ENCODE measurements at regions not wholly inside any gene's neighbourhood (a gene's known extent, or its start where the extent isn't known, plus 50 kb on each side); places are given as distances from the start of the nearest gene placed in this dataset.

GRCh38 chrY:21103885-21104284 is 348.0 kb downstream of the RPS4Y2 start:
- Histone ChIP-seq H3K27me3 (no peaks in the 10 kb centered on the region), H3K36me3 (no peaks in the 10 kb centered on the region), H3K4me3 (no peak overlapping the region), H3K9me3 (no peaks in the 10 kb centered on the region), H3K4me1 (no peaks in the 10 kb centered on the region), H3K27ac (no peak overlapping the region)
- DNase-seq, result no peak
- TF ChIP-seq POLR2A (IDR thresholded peaks at IDR 0.05) (no peak), POLR2AphosphoS5 (IDR thresholded peaks at IDR 0.05) (no peak), EP300 (IDR thresholded peaks at IDR 0.05; ENCODE audit: low read depth) (no peak), CTCF (IDR thresholded peaks at IDR 0.05) (no peak)
- WGBS, 2 donors (ENCODE audit: low coverage in 1 of 2), result no CpG with 5 or more reads among the region's 2 CpGs
- in situ Hi-C loops (cut with MboI; ENCODE audit: low pct_ligation_motif_present in 1 of 4, low pct_unique_long_range_greater_than_20kb in 1 of 4, low sequenced_read_pairs in 3 of 4), result no loop called here
- intact Hi-C loops (cut with DNase I; ENCODE audit: low total_unique reads), result no loop called here

GRCh38 chrY:21105529-21105928 is 349.6 kb downstream of the RPS4Y2 start:
- Histone ChIP-seq H3K27ac (no peak overlapping the region), H3K4me3 (no peak overlapping the region), H3K4me1 (no peaks in the 10 kb centered on the region), H3K27me3 (no peaks in the 10 kb centered on the region), H3K36me3 (no peaks in the 10 kb centered on the region), H3K9me3 (no peaks in the 10 kb centered on the region)
- WGBS, 2 donors (ENCODE audit: low coverage in 1 of 2), result 100% methylated on average over 1 of the region's 1 CpG; no CpG with 5 or more reads in 1 of the 2 donors
- in situ Hi-C loops (cut with MboI; ENCODE audit: low pct_ligation_motif_present in 1 of 4, low pct_unique_long_range_greater_than_20kb in 1 of 4, low sequenced_read_pairs in 3 of 4) (no loop called here), intact Hi-C loops (cut with DNase I; ENCODE audit: low total_unique reads) (no loop called here)
- no peak for TF ChIP-seq EP300 (IDR thresholded peaks at IDR 0.05; ENCODE audit: low read depth)
- no peak for TF ChIP-seq POLR2AphosphoS5 (IDR thresholded peaks at IDR 0.05)
- TF ChIP-seq POLR2A (IDR thresholded peaks at IDR 0.05), result no peak
- no peak for TF ChIP-seq CTCF (IDR thresholded peaks at IDR 0.05)
- no peak for DNase-seq

- Histone ChIP-seq H3K27me3 (no peaks in the 10 kb centered on the region), H3K36me3 (no peaks in the 10 kb centered on the region), H3K9me3 (no peaks in the 10 kb centered on the region), H3K4me1 (no peaks in the 10 kb centered on the region), H3K27ac (no peak overlapping the region), H3K4me3 (no peak overlapping the region)
- intact Hi-C loops (cut with DNase I; ENCODE audit: low total_unique reads) (no loop called here), in situ Hi-C loops (cut with MboI; ENCODE audit: low pct_ligation_motif_present in 1 of 4, low pct_unique_long_range_greater_than_20kb in 1 of 4, low sequenced_read_pairs in 3 of 4) (no loop called here)
- TF ChIP-seq CTCF (IDR thresholded peaks at IDR 0.05) (no peak), EP300 (IDR thresholded peaks at IDR 0.05; ENCODE audit: low read depth) (no peak), POLR2AphosphoS5 (IDR thresholded peaks at IDR 0.05) (no peak), POLR2A (IDR thresholded peaks at IDR 0.05) (no peak)
- WGBS, 2 donors (ENCODE audit: low coverage in 1 of 2), result no CpG with 5 or more reads among the region's 1 CpG
- no peak for DNase-seq
Observed at GRCh38 chrY:21111313-21111712, 355.4 kb downstream of the RPS4Y2 start.

- intact Hi-C loops (cut with DNase I; ENCODE audit: low total_unique reads), result no loop called here
- DNase-seq, result no peak
- H3K27me3 ChIP-seq, result no peaks in the 10 kb centered on the region
Observed at GRCh38 chrY:21121065-21121464, 365.2 kb downstream of the RPS4Y2 start.

More at GRCh38 chrY:21121065-21121464, 365.2 kb downstream of the RPS4Y2 start:
- TF ChIP-seq EP300 (IDR thresholded peaks at IDR 0.05; ENCODE audit: low read depth), result no peak
- TF ChIP-seq CTCF (IDR thresholded peaks at IDR 0.05), result no peak
- TF ChIP-seq POLR2A (IDR thresholded peaks at IDR 0.05), result no peak
- TF ChIP-seq POLR2AphosphoS5 (IDR thresholded peaks at IDR 0.05), result no peak
- Histone ChIP-seq H3K9me3 (no peaks in the 10 kb centered on the region), H3K27ac (no peak overlapping the region), H3K36me3 (no peaks in the 10 kb centered on the region), H3K4me3 (no peak overlapping the region), H3K4me1 (no peaks in the 10 kb centered on the region)
- in situ Hi-C loops (cut with MboI; ENCODE audit: low pct_ligation_motif_present in 1 of 4, low pct_unique_long_range_greater_than_20kb in 1 of 4, low sequenced_read_pairs in 3 of 4), result no loop called here
- WGBS, 2 donors (ENCODE audit: low coverage in 1 of 2), result 71% methylated on average over 1 of the region's 1 CpG; no CpG with 5 or more reads in 1 of the 2 donors
